HG02884 (cell line): ENCODE measurements at regions not wholly inside any gene's neighbourhood (a gene's known extent, or its start where the extent isn't known, plus 50 kb on each side); places are given as distances from the start of the nearest gene placed in this dataset.

ENCODE experiments used
- ATAC-seq: cut with Tn5 transposase; IDR thresholded peaks from one replicate; pipeline ENCODE4 v1.9.1; 2021; ENCODE audit warnings: mild to moderate bottlenecking, moderate library complexity; ENCODE audit not compliant: unreplicated experiment

DNA sequence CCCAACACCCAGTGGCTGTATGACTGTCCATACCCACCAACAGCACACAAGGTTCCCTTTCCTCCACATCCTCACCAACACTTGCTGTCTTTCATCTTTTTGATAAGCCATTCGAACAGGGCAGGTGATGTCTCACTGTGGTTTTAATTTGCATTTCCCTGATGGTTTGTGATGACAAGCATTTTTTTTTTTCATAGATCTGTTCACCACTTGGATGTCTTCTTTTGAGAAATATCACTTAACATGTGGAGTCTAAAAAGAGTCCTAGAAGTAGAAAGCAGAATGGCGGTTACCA is 198.1 kb upstream of the DIO3 start:
- ATAC-seq: no peak

DNA sequence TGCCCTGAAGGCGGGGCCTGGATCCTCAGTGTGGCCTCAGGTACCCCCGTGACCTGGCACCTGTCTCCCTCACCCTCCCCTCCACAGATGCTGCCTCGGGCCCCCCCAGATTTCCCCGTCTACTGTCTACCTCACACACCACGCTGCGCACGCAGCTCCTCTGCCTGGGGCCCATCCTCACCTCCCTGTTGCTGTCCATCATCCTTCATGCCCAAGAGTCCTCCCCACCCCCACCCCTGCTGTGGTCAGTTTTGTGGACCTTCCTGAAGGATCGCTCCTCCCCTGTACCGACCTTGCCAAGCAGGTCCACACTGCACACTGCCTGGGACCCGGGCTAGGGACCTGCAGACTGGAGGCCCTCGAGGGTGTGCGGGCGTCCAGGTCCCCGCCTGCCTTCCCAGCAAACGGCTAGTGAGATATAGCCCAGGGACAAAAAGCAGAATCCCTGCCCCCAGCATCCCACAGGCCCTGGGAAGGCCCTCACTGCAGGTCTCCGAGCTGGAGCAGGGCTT is 197.4 kb upstream of the DIO3 start:
- ATAC-seq: no peak

DNA sequence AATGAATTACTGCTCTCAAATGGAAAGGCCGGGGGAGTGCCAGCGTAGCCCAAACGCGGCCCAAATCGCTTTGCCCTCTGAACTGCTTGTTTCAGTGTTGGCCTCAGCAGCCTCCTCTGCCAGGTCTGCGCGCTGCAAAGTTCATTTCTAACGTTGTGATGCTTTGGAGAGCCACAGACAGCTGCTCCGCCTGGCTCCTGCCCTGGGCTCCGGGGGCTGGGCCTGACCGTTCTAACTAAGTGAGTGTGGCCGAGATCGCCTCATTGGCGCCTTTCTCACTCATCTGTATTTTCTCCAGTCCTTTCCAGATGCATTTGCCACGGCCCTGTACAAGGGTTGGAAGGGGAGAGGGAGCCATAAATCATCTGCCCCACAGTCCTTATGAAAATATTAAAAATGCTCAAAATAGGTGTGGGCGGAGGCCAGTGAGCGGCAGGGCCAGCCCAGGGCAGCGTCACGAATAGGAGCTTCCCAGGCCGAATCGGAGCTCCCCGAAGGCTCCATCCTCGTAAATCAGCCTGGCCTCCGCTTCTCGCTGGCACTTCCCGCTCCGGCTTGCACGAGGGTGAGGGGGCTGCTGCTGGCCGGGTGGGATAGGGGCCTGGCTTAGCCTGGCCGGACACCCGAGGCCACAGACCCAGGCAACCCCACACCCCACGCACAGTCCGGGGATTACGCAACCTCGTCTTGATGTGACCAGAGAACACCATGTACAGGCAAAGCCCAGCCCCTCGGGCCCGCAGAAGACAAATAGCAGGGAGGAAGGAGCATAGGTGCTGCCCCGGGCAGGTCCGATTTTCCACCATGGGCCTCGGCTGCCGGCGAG is 196.6 kb upstream of the DIO3 start:
- ATAC-seq: no peak

DNA sequence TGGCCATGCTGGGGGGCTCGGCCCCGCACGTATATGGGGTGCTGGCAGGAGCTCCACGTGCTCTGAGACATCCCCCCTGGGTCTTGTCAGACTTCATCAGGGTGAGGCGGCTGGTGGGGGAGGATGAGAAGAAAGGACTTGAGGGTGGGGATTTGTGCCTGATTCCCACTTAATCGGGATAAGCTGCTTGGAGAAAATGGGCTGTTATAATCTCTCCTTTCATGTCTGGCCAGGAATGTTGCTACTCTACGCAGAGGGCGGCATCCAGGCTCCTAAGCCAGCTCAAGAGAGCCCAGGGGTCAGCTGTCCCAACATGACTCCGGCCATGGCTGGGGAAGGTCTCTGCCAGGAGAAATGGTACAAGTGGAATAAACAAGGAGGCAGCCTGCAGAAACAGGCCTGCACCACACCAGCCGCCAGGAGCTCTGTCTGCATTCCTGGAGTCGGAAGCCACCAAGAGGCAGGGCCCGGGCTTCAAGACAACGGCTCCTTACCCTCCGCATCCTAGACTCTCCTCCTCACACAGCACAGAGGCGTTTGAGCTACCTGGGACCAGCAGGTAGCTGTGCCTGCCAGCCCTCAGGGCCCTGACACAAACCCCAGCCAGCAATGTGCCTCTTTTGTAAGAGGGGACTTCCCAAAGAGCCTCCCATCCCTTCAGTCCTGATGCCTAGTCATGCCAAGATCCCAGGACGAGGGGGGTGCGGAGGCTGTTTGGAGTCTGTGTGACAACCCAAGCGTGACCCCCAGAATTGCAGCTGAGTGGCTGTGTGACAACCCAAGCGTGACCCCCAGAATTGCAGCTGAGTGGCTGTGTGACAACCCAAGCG is 195.8 kb upstream of the DIO3 start:
- no peak for ATAC-seq

DNA sequence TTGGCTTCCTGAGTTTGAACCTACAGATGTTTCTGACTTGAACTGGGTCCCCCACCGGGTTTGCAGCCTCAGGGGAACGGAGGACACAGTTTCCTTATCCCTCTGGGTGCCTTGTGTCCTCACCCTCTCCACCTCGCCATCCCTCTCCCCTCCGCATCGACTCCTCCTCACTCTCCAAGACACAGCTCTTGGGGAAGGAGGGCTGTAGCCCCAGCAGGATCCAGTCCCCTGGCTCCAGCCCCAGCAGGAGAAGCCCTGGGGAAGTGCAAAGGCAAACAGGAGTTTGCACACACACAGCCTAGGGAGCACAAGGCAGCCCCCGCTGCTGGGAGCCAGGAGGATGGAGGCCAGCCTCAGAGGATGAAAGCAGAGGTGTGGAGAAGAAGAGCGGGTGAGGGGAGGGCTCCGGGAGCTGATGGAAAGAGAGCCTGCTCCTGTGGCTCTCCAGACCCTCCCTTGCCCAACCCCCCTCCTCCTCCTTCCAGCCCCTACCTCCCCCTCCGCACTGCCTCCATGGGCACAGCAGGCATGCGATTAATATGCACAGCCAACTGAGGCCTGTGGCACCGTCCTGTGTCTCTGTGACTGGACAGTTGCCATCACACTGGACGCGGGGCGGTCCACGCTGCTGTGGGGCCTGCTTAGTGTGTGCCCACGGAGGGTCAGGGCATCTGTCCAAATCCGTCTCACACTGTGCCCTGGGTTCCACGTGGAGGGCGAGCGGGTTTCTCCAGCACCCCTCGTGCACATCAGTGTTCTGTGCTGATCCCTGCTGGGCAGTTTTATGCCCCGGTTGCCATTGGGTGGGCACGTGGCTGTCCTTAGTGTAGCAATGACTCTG is 193.7 kb upstream of the DIO3 start:
- no peak for ATAC-seq

DNA sequence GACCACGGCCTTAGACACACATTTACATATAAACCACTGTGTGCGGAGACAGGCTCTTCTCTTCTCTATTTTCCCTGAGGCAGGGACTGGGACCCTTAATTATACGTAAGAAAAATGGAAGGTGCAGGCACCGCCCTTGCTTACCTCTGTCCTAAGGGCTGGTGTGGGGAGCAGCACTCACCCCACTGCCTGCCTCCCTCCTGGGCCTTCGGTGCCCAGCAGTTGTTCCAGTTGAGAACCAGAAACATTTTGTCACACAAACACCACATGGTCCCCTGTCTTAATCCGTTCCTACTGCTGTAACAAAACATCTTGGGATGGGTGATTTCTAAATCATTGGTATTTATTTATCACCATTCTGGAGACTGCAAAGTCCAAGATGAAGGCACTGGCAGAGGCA is 192.7 kb upstream of the DIO3 start:
- ATAC-seq: no peak

DNA sequence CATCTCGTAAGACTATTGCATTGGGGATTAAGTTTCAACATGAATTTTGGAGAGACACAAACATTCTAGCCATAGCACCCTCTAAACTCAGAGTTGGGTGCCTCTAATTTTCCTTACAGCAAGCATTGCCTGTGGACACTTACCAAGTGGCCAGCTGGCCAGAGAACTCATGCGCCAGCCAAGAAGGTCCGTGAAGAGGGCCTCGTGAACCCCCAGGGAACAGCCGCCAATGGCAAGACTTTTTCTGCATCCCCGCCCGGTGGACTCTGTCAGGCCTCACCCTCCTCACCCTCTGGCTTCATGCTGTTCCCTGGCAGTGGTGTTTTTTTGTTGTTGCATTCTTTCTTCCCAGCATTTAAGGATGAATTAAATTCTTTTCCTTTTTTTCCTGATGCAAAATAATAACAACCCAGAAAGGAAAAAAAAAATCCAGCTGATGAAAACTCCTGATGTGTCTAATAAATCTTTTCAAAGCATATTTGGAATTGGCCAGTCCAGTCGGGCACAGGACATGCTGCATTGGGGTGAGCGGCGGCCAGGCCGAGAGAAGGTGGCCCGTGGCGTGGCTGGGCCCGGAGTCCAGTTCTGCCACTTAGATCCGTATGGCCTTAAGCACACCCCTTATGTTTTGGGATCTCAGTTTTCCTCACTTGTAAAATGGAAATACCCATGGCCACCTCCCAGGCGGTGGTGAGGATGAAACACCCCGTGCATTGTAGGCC is 191.9 kb upstream of the DIO3 start:
- ATAC-seq: no peak

DNA sequence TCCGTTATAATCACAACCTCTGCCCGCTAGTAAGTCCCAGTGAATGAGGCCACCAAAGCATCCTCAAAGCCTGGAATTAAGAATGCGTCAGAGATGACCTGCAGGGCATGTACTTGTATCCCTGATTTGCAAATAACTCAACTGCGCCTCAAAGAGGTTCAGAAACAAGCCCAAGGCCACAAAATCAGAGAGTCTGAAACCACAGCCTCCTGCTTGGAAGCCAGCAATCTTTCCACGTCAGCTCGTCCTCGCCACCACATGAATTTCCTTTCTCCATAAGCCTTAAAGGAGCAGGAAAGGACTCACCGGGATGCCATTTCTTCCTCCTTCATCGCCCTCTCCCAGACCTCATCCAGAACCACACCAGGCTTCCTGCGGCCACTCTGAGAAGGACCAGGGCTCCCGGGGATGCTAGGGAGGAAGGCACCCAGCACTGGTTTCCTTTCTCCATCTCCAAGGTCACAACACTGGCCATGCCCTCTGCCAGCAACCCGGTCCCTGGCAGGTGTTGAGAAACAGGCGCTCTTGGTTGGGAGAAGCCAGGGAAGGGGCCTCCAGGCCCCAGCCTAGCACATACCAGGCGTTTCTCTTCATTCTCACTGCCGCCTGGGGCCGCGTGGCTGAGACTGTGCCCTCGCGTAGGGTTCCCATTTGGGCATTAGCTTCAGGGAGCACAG is 191.2 kb upstream of the DIO3 start:
- no peak for ATAC-seq

DNA sequence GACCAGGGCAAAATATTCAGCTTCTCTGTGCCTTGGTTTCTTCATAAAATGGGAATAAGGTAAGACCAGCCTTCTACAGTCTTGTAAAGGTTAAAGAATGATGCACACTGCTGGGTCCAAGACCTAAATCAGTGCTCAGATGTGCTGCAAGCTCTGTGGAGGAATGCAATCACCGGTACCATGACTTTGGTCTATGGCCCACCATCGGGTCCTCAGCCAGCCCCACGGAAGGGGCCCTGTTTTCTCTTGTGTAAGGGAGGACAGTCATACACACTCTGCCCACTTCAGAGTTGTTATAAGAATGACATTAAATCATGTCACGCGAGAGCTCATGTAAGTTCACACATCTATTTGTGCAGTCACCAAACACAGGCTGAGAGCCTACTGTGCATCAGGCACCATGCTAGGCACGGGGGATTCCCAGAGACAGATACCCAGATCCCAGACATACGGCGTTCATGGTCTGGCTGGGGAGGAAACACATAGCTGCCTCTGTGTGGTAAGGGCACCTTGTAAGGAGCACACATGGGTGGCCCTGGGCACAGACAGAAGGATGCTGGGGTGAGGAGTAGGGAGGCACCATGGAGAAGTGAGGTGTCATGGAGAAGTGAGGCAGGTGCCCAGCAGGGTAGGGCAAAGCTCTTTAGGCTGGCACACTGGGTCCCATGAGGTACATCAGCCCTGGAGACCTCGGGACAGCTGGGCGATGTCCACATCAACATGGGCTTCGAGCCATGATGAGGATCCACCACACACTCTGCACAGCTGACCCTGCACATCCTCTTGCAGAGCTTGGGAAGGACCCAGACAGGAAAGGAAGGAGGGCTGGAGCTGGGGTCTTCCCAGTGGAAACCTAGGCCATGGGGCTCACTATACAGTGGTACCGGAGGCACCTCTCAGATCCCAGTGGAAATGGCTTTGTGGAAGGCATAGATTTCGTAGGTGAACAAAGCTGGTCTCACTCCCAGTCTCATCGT is 190.4 kb upstream of the DIO3 start:
- no peak for ATAC-seq

DNA sequence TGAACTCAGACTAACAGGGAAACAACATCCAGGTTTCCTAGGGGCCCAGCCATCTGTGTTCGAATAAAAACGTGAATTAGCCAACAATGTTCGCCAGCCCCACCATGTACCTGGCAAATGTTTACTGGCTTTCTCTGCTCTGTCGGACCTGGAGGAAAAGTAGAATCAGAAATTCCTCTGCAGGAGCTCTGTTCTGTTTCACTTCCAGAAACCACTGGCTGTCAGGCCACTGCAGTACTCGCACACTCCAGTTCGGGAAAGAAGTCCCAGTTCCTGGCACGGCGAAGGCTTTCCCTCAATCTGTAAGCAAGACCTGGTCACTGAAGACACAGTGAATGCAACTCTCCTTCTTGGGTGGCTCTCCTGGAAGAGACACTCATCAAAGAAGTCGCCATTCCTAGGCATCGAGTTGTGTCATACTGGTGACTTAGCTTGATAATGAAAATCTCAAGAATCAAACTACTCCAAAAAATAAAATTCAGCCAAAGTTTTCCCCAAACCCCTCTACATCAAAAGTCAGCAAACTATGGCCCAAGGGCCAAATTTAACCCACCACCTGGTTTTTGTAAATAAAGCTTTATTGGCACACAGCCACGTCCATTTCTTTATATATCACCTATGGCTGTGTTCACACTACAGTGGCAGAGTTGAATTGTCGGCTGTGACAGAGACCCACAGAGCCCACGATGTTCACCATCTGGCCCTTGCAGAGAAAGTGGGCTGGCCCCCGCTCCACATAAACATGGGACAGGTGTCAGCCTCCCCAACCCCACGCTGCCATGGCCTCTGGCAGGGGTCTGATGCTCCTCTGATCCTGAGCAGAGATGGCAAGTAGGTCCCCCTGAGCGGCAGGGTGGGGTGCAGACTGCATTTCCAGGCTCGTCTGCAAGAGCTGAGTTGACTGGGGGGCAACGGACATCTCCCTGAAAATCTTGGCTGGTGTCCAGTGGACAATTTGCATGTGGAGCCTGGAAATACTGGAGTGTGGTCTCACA is 189.2 kb upstream of the DIO3 start:
- ATAC-seq: no peak

DNA sequence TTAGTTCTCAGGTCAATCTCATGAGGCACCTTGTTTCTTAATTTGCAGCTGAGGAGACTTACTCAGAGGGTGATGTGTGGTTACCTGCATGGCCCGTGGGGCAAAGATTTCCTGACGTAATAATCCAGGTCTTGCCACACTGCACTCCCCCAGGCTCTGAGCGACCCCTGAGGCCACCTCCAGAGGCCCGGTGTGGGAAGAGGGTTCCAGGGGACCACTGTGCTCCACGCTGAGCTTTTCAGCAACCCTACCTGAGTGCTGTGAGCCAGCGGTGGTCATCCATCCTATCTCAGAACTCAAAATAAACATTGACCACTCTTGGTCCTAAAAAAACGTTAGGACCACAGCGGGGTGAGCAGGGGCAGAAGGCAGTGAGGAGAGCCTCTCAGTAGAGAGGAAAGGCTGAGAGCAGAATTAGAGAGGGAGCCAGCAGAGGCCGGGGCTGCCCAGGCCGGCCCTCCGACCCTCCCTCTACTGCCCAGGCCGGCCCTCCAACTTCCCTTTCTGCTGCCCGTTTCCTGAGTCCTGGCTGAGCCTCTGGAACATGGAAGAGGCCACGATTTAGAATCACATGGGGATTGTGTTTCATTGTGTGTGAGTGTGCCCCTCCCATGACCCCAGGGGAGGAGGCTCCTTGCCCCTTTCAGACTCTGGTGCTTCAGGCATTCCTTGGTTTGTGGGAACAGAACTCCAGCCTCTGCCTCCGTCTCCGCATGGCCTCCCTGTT is 188.2 kb upstream of the DIO3 start:
- no peak for ATAC-seq

DNA sequence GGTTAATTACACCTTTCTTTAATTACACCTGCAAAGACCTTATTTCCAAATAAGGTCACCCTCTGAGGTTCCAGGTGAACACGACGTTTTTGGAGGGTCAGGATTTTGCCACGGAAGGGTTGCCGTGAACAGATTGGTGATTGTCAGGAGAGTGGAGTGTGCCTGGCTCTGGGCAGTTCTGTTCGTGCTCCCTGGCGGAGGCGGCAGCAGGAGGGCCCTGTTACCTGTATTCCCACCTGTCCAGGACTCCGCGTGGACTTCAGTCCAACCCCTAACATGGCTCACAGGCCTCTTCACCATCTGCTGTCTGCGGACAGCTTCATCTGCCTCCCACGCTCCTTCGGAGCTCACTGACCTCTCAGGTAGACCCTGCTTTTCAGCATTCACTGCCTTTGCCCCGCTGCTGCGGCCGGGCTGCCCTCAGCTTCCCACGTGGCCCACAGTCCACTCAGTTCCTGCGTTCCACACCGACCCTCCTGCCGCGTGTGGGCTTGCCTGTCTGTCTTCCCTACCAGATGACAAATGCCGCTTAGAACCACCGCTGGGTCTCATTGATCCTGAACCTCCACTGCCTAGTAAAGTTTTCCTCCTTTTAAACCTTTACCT is 187.5 kb upstream of the DIO3 start:
- ATAC-seq: no peak

DNA sequence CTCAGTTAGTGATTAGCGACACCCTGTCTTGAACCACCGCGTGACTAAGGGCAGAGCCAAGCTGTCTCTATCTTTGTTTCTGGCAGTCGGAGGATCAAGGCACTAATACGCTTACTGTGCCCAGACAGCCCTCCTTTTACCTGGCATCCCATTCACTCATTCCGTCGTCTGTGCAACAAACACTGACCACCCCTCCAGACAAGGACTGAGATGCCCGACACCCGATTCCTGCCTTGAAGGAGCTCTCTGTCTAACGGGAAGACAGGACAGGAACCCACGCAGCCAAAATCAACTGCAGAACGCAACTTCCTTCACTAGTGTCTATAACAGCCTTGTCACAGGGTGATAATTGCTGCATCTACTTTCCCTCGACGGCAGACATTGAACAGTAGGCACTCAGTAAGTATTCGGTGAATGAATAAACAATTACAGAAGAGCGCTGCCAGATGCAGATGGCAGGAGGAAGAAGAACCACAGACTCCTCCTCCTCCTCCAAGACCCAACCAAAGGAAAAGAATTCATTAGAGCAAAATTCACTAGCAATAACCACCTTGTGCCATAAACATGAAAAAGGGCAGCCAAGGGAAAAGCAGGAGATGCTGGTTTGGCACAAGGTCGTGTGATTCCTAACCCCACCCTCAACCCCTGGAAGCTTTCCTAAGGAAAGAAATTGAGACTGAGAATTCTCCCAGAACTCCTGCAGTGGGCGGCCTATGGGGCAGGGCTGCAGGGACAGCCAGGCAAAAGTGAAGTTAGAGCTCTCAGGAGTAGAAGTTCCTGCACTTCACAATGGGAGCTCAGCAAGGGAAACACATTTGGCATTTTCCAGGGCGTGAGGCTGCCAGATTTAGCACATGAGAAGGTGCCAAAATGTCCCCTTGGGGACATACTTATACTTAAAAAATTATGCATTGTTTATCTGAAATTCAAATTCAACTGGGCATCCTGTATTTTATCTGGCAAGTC is 186.6 kb upstream of the DIO3 start:
- no peak for ATAC-seq

DNA sequence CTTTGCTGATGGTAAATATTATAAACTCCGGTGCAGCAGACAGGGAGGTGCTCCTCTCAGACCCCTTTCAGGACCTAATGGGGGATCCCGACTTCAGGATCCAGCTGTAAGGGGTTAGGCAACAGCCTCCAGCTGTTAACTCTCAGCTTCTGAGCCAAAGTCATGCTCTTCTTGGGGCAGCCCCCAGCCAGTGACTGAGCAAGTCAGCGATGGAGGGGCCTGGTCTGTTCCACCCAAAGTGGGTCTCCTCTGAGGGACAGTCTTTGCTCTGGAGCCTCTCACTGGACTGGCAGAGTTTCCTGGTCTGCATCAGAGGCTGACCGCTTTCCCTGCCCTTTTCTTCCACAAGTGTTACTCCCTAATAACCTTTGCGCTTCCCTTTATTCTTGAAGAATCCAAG is 184.2 kb upstream of the DIO3 start:
- no peak for ATAC-seq

DNA sequence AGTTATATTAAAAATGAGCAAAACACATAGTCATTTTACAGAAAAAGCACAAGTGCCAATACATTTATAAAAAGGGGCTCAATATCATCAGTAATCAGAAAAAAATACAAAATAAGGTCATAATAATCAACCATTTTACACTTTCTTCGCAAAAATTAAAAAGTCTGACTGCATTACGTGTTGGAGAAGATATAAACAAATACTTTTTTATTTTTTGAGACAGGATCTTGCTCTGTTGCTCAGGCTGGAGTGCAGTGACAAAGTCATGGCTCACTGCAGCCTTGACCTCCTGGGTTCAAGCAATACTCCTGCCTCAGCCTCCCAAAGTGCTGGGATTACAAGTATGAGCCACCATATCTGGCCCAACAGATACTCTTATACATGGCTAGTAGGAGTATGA is 181.5 kb upstream of the DIO3 start:
- ATAC-seq: no peak

DNA sequence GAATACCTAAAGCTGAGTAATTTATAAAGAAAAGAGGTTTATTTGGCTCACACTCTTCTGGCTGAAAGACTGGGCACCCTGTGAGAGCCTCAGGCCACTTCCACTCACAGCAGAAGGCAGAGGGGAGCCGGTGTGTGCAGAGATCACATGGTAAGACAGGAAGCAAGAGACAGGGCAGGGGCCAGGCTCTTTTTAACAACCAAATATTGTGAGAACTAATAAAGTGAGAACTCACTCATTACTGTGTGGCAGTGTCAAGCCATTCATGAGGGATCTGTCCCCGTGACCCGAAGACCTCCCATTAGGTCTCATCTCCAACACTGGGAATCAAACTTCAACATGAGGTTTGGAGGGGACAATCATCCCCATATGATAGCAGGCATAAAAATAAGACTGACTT is 180.8 kb upstream of the DIO3 start:
- ATAC-seq: no peak
